ENCODE measurements at regions not wholly inside any gene's neighbourhood (a gene's known extent, or its start where the extent isn't known, plus 50 kb on each side); places are given as distances from the start of the nearest gene placed in this dataset.

GRCh38 chr16:54351171-54351570 lies 64.6 kb upstream of the IRX3 start (continued):
- TF ChIP-seq SREBF2 (IDR thresholded peaks at IDR 0.05) (no peak), RNF2 (IDR thresholded peaks at IDR 0.05; ENCODE audit: borderline replicate concordance, low read depth) (no peak), RAD21 (conservative IDR thresholded peaks at IDR 0.05 in 1 of 2, IDR thresholded peaks at IDR 0.05 in 1 of 2) (no peak), ZFP36 (IDR thresholded peaks at IDR 0.05; ENCODE audit: borderline replicate concordance, partially characterized antibody) (no peak), EHMT2 (IDR thresholded peaks at IDR 0.05; ENCODE audit: low read depth) (no peak), RFX5 (IDR thresholded peaks at IDR 0.05) (no peak)

- H3K9me3 ChIP-seq, result peaks cover 20% of the 10 kb centered on the region; the same call in 2 of the 3 replicates
- ATAC-seq, result no peak
- no peak overlapping the region for H3K27ac ChIP-seq
- WGBS (ENCODE audit: missing lambda C conversion rate), result 43% methylated on average over 1 of the region's 1 CpG
- ChIA-PET POLR2A (no interaction called here), CTCF (interaction anchor here (1.4 kb wide), 1 partner anchor 9 kb away, joined by 4 read pairs; no protein-coding TSS in a partner anchor)
- no peak for FAIRE-seq
- no peak for DNase-seq (ENCODE audit: low read depth in 1 of 2, low spot score in 1 of 2)
- no peak overlapping the region for H3K4me2 ChIP-seq
- H3K4me3 ChIP-seq, result no peak overlapping the region
- no peak for TF ChIP-seq E2F6 (IDR thresholded peaks at IDR 0.05; ENCODE audit: borderline replicate concordance, low read depth)
- TF ChIP-seq JUNB (IDR thresholded peaks at IDR 0.05), result no peak
- TF ChIP-seq RFX5 (IDR thresholded peaks at IDR 0.05), result no peak
- no peak for TF ChIP-seq GATA3 (IDR thresholded peaks at IDR 0.05; ENCODE audit: borderline replicate concordance)
- no peak for TF ChIP-seq ESRRA (IDR thresholded peaks at IDR 0.05; ENCODE audit: borderline replicate concordance, low read length)
- no peak for TF ChIP-seq ELK1 (IDR thresholded peaks at IDR 0.05; ENCODE audit: low read depth, low read length)
- no peak for TF ChIP-seq HOXB5 (CRISPR knock-in tag; IDR thresholded peaks at IDR 0.05)
- no peak for TF ChIP-seq ZFP36 (IDR thresholded peaks at IDR 0.05; ENCODE audit: borderline replicate concordance, partially characterized antibody)
- no peak for TF ChIP-seq POLR2A (IDR thresholded peaks at IDR 0.05; ENCODE audit: low read length)
- TF ChIP-seq SREBF2 (IDR thresholded peaks at IDR 0.05), result no peak
- TF ChIP-seq KDM1A (IDR thresholded peaks at IDR 0.05; ENCODE audit: low read depth), result no peak
- TF ChIP-seq CHD2 (IDR thresholded peaks at IDR 0.05; ENCODE audit: low read length, partially characterized antibody), result no peak
- TF ChIP-seq HES2 (IDR thresholded peaks at IDR 0.05), result no peak
- TF ChIP-seq TP53 (CRISPR knock-in tag; IDR thresholded peaks at IDR 0.05), result no peak
- no peak for TF ChIP-seq NR3C1 (IDR thresholded peaks at IDR 0.05)
- no peak for TF ChIP-seq RNF2 (IDR thresholded peaks at IDR 0.05; ENCODE audit: borderline replicate concordance, low read depth)
- TF ChIP-seq ZSCAN20 (CRISPR knock-in tag; IDR thresholded peaks at IDR 0.05), result no peak
- TF ChIP-seq NPAS2 (CRISPR knock-in tag; IDR thresholded peaks at IDR 0.05; ENCODE audit: borderline replicate concordance), result no peak
- TF ChIP-seq RCOR1 (IDR thresholded peaks at IDR 0.05; ENCODE audit: low read depth, low read length), result no peak
- no peak for TF ChIP-seq ZC3H11A (IDR thresholded peaks at IDR 0.05)
- no peaks in the 10 kb centered on the region for H3K4me1 ChIP-seq
Measured at GRCh38 chr16:54347961-54348360, 61.4 kb upstream of the IRX3 start.

GRCh38 chr16:54346041-54346440 lies 59.5 kb upstream of the IRX3 start:
- POLR2A ChIA-PET, result no interaction called here
- DNase-seq (ENCODE audit: low read depth in 1 of 2, low spot score in 1 of 2) (no peak), FAIRE-seq (no peak), ATAC-seq (no peak)
- WGBS (ENCODE audit: missing lambda C conversion rate), result 35% methylated on average over 3 of the region's 3 CpGs
- CTCF ChIA-PET, result no interaction called here
- Histone ChIP-seq H3K9me3 (peaks cover 20% of the 10 kb centered on the region; the same call in 2 of the 3 replicates), H3K27ac (no peak overlapping the region), H3K4me3 (no peak overlapping the region), H3K4me1 (no peaks in the 10 kb centered on the region), H3K4me2 (no peak overlapping the region)
- TF ChIP-seq KDM5A (IDR thresholded peaks at IDR 0.05), result no peak
- no peak for TF ChIP-seq CEBPB (IDR thresholded peaks at IDR 0.05)
- no peak for TF ChIP-seq BCL3 (IDR thresholded peaks at IDR 0.05)
- TF ChIP-seq JUNB (IDR thresholded peaks at IDR 0.05), result no peak
- no peak for TF ChIP-seq CHD4 (IDR thresholded peaks at IDR 0.05; ENCODE audit: borderline replicate concordance)
- TF ChIP-seq RARB (CRISPR knock-in tag; IDR thresholded peaks at IDR 0.05), result no peak
- no peak for TF ChIP-seq HES2 (IDR thresholded peaks at IDR 0.05)
- no peak for TF ChIP-seq TP53 (CRISPR knock-in tag; IDR thresholded peaks at IDR 0.05)
- no peak for TF ChIP-seq RCOR1 (IDR thresholded peaks at IDR 0.05; ENCODE audit: low read depth, low read length)
- no peak for TF ChIP-seq FOXS1 (CRISPR knock-in tag; IDR thresholded peaks at IDR 0.05)

All from A549 (cell line).